Stimulated activated CD8-positive, alpha-beta memory T cell treated with anti-CD3 and anti-CD28 coated beads, Interleukin-7, amount 100 ng/mL, for 48 hours (primary cell): ENCODE measurements at regions not wholly inside any gene's neighbourhood (a gene's known extent, or its start where the extent isn't known, plus 50 kb on each side); places are given as distances from the start of the nearest gene placed in this dataset.

ENCODE experiments used
- DNase-seq, 2 donors: peaks; one replicate each; pipeline ENCODE4 v3.0.0-alpha.2; 2020; ENCODE audit warnings: low read depth in 1 of 2; ENCODE audit errors: extremely low read depth in 1 of 2

- no peak for DNase-seq
Measured at GRCh38 chr12:124517260-124518050, 50.0 kb downstream of the NCOR2 start.

- no peak for DNase-seq
Measured at GRCh38 chr12:124516850-124517249, 50.6 kb downstream of the NCOR2 start.

GRCh38 chr12:124515981-124516380 is 51.4 kb downstream of the NCOR2 start:
- no peak for DNase-seq

- DNase-seq: no peak
Measured at GRCh38 chr12:124514996-124515932, 52.1 kb downstream of the NCOR2 start.

GRCh38 chr12:124514145-124514995 is 53.0 kb downstream of the NCOR2 start:
- DNase-seq: no peak

- DNase-seq: no peak
Measured at GRCh38 chr12:124513297-124513867, 54.0 kb downstream of the NCOR2 start.

GRCh38 chr12:124512667-124513296 is 54.6 kb downstream of the NCOR2 start:
- no peak for DNase-seq

- no peak for DNase-seq
Measured at GRCh38 chr12:124511259-124511985, 56.0 kb downstream of the NCOR2 start.

- DNase-seq: no peak
Measured at GRCh38 chr12:124510301-124510970, 57.0 kb downstream of the NCOR2 start.

- DNase-seq: no peak
Measured at GRCh38 chr12:124509676-124510300, 57.6 kb downstream of the NCOR2 start.

- no peak for DNase-seq
Measured at GRCh38 chr12:124509300-124509675, 58.1 kb downstream of the NCOR2 start.

GRCh38 chr12:124508381-124509079 is 58.9 kb downstream of the NCOR2 start:
- no peak for DNase-seq

GRCh38 chr12:124507188-124508109 is 60.0 kb downstream of the NCOR2 start:
- DNase-seq: no peak

- DNase-seq: no peak
Measured at GRCh38 chr12:124506832-124507153, 60.6 kb downstream of the NCOR2 start.

- no peak for DNase-seq
Measured at GRCh38 chr12:124506145-124506831, 61.1 kb downstream of the NCOR2 start.
